Fibroblast of villous mesenchyme (primary cell): ENCODE measurements at regions not wholly inside any gene's neighbourhood (a gene's known extent, or its start where the extent isn't known, plus 50 kb on each side); places are given as distances from the start of the nearest gene placed in this dataset.

Source experiments
- DNase-seq: peaks from one replicate; pipeline ENCODE4 v3.0.0-alpha.2; 2010; ENCODE audit warnings: low read depth
- H3K4me3 ChIP-seq: 2 replicates; pipeline ENCODE4 v1.5.1; 2011; ENCODE audit warnings: low read depth, mild to moderate bottlenecking, low read length
- CTCF ChIP-seq: IDR thresholded peaks from 2 replicates; pipeline ENCODE4 v1.5.1; 2012; ENCODE audit warnings: low read depth, mild to moderate bottlenecking, low read length; ENCODE audit not compliant: insufficient read depth

GRCh38 chr6:131368198-131368911 lies 204.7 kb upstream of the ARG1 start:
- H3K4me3 ChIP-seq = no peak overlapping the region
- no peak for DNase-seq
- no peak for TF ChIP-seq CTCF

- no peak overlapping the region for H3K4me3 ChIP-seq
- no peak for TF ChIP-seq CTCF
- peak; percentile 3 for DNase-seq
Observed at GRCh38 chr6:131372535-131372934, 200.5 kb upstream of the ARG1 start.

- H3K4me3 ChIP-seq = no peak overlapping the region
- no peak for TF ChIP-seq CTCF
- DNase-seq = no peak
Observed at GRCh38 chr6:131377112-131377705, 195.8 kb upstream of the ARG1 start.

- no peak overlapping the region for H3K4me3 ChIP-seq
- no peak for TF ChIP-seq CTCF
- DNase-seq = no peak
Observed at GRCh38 chr6:131378874-131379273, 194.2 kb upstream of the ARG1 start.

GRCh38 chr6:131379948-131380347 lies 193.1 kb upstream of the ARG1 start:
- DNase-seq = peak; percentile 23
- no peak overlapping the region for H3K4me3 ChIP-seq
- TF ChIP-seq CTCF = no peak

GRCh38 chr6:131381052-131381708 lies 191.8 kb upstream of the ARG1 start:
- DNase-seq = no peak
- no peak overlapping the region for H3K4me3 ChIP-seq
- no peak for TF ChIP-seq CTCF

GRCh38 chr6:131381709-131382093 lies 191.3 kb upstream of the ARG1 start:
- TF ChIP-seq CTCF = no peak
- peak; percentile 3 for DNase-seq
- H3K4me3 ChIP-seq = no peak overlapping the region
